NT2/D1 (cell line): ENCODE measurements at regions not wholly inside any gene's neighbourhood (a gene's known extent, or its start where the extent isn't known, plus 50 kb on each side); places are given as distances from the start of the nearest gene placed in this dataset.

ENCODE experiments used
- YY1 ChIP-seq: IDR thresholded peaks from 2 replicates; pipeline ENCODE4 v1.6.1; 2011; ENCODE audit not compliant: insufficient read length, insufficient read depth
- ZNF274 ChIP-seq: IDR thresholded peaks from 2 replicates; pipeline ENCODE4 v1.6.1; 2011; ENCODE audit warnings: mild to moderate bottlenecking, low read depth, low read length

DNA sequence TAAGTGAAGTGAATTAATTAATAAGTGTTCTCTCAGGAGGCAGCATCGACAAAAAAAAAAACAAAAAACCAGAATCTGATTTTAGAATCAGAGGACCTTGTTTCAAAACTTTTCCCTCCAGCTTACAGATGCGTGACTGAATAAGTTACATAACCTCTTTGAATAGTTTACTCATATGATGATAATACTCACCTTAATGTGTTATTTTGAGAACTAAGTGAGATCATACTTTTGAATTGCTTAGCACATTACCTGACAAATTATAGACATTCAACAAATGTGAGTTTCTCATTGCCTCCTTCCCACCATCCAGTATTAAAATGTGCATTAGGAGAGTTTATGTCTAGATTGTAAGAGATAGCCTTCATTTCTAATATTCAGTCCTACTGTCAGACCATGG lies 94.0 kb downstream of the SOX2 start:
- TF ChIP-seq YY1 (no peak), ZNF274 (no peak)
